ENCODE measurements at regions not wholly inside any gene's neighbourhood (a gene's known extent, or its start where the extent isn't known, plus 50 kb on each side); places are given as distances from the start of the nearest gene placed in this dataset.

DNA sequence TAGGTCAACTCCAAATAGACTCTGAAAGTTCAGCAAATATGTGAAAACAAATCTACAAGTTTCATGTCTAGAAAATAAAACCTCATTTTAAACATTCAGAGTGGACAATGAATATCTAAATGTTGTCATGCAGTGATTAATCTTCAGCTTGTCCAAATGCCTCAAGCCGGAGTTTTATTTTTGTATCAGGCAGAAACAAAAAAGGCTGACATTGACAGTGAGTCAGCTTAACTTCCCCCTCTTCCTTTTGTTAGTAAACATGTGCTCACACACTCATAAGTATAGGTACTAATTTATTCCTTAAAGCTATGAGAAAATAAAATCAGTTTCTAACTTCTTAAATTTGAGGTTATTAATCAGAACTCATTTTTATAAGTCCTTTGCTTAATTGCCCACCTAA, 467.9 kb upstream of the DAB2 start:
- no peak for TF ChIP-seq Cebpa-rat (IDR thresholded peaks at IDR 0.05)
- Histone ChIP-seq H3K4me1 (peaks cover 0 to 26% (median 0%) of the 10 kb centered on the region in 10 experiments; a peak in 6 of 20 replicates), H3K36me3 (no peaks in the 10 kb centered on the region), H3K27ac (peak overlapping the region in 4 of 11 experiments; percentile 23 to 60 (median 50); a peak in 6 of 22 replicates), H3K4me2 (peak overlapping the region in 3 of 11 experiments; percentile 10 to 71 (median 53); a peak in 4 of 22 replicates), H3K27me3 (no peaks in the 10 kb centered on the region), H3K4me3 (no peak overlapping the region), H4K20me1 (no peaks in the 10 kb centered on the region), H3K9me3 (replicated peaks in 1 of 11) (no peaks in the 10 kb centered on the region), H3K9ac (peak overlapping the region in 1 of 11 experiments; percentile 34; a peak in 1 of 22 replicates)

DNA sequence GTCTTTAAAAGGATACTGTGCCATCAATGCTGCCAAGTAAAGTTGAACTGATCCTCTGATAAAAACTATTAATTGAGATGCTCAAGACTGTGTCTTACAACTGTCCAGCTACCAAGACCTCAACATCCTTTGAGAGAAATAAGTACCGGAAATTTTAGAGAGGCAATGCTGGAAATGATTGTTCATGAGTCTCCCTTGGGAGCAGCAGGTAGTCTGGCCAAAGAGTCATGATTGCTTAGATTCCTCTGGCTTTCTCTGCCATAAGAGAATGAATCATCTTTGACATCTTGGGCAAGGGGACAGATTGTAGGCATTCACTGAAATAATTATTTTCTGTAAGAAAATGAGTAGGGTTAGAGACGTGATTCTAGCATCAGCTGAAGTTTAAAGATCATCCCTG, 466.6 kb upstream of the DAB2 start:
- Histone ChIP-seq H3K27me3 (no peaks in the 10 kb centered on the region), H4K20me1 (no peaks in the 10 kb centered on the region), H3K4me1 (peaks cover 0 to 26% (median 0%) of the 10 kb centered on the region in 10 experiments; a peak in 6 of 20 replicates), H3K27ac (no peak overlapping the region), H3K36me3 (no peaks in the 10 kb centered on the region), H3K4me2 (peak overlapping the region in 2 of 11 experiments; percentile 53 to 71; a peak in 4 of 22 replicates), H3K4me3 (no peak overlapping the region), H3K9ac (no peak overlapping the region), H3K9me3 (replicated peaks in 1 of 11) (no peaks in the 10 kb centered on the region)
- no peak for TF ChIP-seq Cebpa-rat (IDR thresholded peaks at IDR 0.05)

DNA sequence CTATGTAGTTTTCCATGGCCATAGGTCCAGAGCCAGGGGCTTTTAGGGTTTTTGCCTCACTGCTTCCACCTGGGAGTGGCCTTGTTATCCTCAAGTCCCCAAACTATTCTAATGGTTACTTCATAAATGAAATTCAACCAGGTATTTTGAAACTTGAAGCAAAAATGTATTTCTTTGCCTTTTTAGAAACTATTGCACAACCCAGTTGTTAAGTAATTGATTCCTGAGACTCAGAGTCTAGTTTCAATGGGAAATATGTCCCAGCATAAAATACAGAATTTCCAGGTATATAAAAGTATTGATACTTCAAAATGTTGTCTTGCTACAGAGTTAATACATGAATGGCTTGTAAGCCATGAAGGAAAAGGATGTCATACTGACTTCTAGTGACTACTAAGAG, 456.2 kb upstream of the DAB2 start:
- H3K27me3 ChIP-seq: no peaks in the 10 kb centered on the region
- H3K27ac ChIP-seq: no peak overlapping the region
- no peak overlapping the region for H3K4me2 ChIP-seq
- no peak overlapping the region for H3K4me3 ChIP-seq
- no peaks in the 10 kb centered on the region for H3K36me3 ChIP-seq
- TF ChIP-seq Cebpa-rat (IDR thresholded peaks at IDR 0.05): peak in 1 of 11 experiments; percentile 52; a peak in 2 of 22 replicates
- no peak overlapping the region for H3K9ac ChIP-seq
- H3K9me3 ChIP-seq (replicated peaks in 1 of 11): peaks cover 0 to 6% (median 0%) of the 10 kb centered on the region in 11 experiments; a peak in 1 of 22 replicates
- no peaks in the 10 kb centered on the region for H4K20me1 ChIP-seq
- no peaks in the 10 kb centered on the region for H3K4me1 ChIP-seq

DNA sequence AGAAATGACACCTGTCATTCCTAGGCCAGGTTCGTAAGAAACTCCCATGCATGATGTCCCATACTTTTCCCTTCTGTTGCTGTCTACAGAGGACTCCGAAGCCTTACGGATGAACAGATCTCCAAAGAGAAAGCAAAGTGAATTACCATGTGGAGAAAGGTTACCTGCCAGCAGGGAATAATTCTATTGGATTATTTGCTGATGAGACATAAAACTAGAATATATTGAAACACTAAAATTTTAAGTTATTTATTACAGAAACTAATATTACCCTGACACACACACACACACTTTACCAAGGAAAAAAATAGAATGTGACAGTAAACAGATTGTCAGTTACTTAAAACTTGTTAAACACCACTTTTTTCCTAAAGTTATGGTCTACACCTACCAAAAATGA, 452.7 kb upstream of the DAB2 start:
- Histone ChIP-seq H3K27me3 (no peaks in the 10 kb centered on the region), H3K4me1 (no peaks in the 10 kb centered on the region), H3K36me3 (no peaks in the 10 kb centered on the region), H3K9ac (no peak overlapping the region), H3K27ac (no peak overlapping the region), H3K4me2 (no peak overlapping the region), H3K9me3 (replicated peaks in 1 of 11) (peaks cover 0 to 6% (median 0%) of the 10 kb centered on the region in 11 experiments; a peak in 1 of 22 replicates), H3K4me3 (no peak overlapping the region), H4K20me1 (no peaks in the 10 kb centered on the region)
- no peak for TF ChIP-seq Cebpa-rat (IDR thresholded peaks at IDR 0.05)

DNA sequence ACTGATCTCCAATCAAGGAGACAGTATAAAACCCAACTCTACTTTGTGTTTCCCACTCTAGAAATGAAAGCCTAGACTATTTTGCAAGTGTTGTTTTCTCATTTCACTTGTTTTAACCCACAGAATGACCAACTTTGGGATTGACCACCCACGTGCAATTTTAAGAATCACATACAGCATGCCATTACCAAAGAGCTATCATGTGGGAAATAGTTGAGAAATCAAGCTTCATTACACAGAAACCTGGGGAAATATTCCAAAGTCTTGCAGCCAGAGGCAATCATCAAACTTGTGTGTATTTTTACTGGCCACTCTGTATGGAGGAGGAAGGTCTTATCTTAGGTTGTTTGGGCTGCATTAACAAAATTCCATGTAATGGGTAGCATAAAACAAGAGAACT, 451.4 kb upstream of the DAB2 start:
- no peak for TF ChIP-seq Cebpa-rat (IDR thresholded peaks at IDR 0.05)
- no peaks in the 10 kb centered on the region for H3K36me3 ChIP-seq
- no peaks in the 10 kb centered on the region for H3K4me1 ChIP-seq
- no peaks in the 10 kb centered on the region for H4K20me1 ChIP-seq
- no peak overlapping the region for H3K4me3 ChIP-seq
- peaks cover 0 to 3% (median 0%) of the 10 kb centered on the region in 11 experiments; a peak in 1 of 22 replicates for H3K9me3 ChIP-seq (replicated peaks in 1 of 11)
- H3K27me3 ChIP-seq: no peaks in the 10 kb centered on the region
- H3K4me2 ChIP-seq: no peak overlapping the region
- H3K27ac ChIP-seq: no peak overlapping the region
- no peak overlapping the region for H3K9ac ChIP-seq

DNA sequence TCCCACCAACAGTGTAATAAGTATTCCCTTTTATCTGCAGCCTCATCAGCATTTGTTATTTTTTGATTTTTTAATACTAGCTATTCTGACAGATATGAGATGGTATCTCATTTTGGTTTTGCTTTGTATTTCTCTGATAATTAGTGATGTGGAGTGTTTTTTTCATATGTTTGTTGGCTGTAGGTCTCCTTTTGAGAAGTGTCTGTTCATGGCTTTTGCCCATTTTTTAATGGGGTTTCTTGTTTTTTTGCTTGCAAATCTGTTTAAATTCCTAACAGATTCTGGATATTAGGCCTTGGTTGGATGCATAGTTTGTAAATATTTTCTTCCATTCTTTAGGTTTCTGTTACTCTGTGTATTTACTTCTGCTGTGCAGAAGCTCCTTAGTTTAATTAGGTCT, 445.4 kb upstream of the DAB2 start:
- H3K4me2 ChIP-seq: no peak overlapping the region
- H3K36me3 ChIP-seq: no peaks in the 10 kb centered on the region
- no peak for TF ChIP-seq Cebpa-rat (IDR thresholded peaks at IDR 0.05)
- no peaks in the 10 kb centered on the region for H3K27me3 ChIP-seq
- no peak overlapping the region for H3K27ac ChIP-seq
- no peaks in the 10 kb centered on the region for H3K4me1 ChIP-seq
- peaks cover 4 to 25% (median 11%) of the 10 kb centered on the region in 11 experiments; a peak in 12 of 22 replicates for H3K9me3 ChIP-seq (replicated peaks in 1 of 11)
- H4K20me1 ChIP-seq: no peaks in the 10 kb centered on the region
- no peak overlapping the region for H3K4me3 ChIP-seq
- H3K9ac ChIP-seq: no peak overlapping the region

DNA sequence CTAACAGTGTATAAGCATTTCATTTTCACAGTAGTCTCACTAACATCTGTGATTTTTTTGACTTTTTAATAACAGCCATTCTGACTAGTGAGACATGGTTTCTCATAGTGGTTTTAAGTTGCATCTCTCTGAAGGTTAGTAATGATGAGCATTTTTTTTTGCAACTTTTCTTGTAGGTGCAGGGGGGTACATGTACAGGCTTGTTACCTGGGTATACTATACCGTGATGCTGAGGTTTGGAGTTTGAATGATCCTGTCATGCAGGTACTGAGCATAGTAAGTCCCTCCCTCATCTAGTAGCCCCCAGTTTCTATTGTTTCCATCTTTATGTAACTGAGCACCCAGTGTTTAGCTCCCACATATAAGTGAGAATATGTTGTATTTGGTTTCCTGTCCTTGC, 444.6 kb upstream of the DAB2 start:
- no peaks in the 10 kb centered on the region for H3K4me1 ChIP-seq
- no peak overlapping the region for H3K4me2 ChIP-seq
- no peak overlapping the region for H3K4me3 ChIP-seq
- H3K27ac ChIP-seq: no peak overlapping the region
- H3K9ac ChIP-seq: no peak overlapping the region
- H3K9me3 ChIP-seq (replicated peaks in 1 of 11): peaks cover 4 to 25% (median 11%) of the 10 kb centered on the region in 11 experiments; a peak in 12 of 22 replicates
- H3K36me3 ChIP-seq: no peaks in the 10 kb centered on the region
- H3K27me3 ChIP-seq: no peaks in the 10 kb centered on the region
- H4K20me1 ChIP-seq: no peaks in the 10 kb centered on the region
- TF ChIP-seq Cebpa-rat (IDR thresholded peaks at IDR 0.05): no peak

DNA sequence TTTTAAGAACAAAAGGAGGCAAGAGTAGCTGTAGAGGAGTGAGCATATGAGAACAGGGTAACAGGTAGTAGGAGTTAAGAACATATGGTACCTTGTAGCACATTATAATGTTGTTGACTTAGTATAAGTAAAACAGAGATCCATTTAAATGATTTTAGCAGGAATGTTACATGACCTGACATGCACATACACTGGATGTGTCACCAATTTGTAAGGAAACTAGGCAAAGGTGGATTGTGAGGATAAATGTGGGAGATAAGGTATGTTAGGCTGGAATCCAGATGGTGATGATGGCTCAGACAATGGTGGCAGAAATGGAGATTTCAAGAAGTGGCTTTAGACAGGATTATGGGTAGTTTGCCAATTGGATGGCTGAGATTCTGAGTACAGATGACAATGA, 443.1 kb upstream of the DAB2 start:
- Histone ChIP-seq H3K27ac (no peak overlapping the region), H3K4me3 (no peak overlapping the region), H3K4me1 (no peaks in the 10 kb centered on the region), H3K27me3 (no peaks in the 10 kb centered on the region), H3K4me2 (no peak overlapping the region), H3K36me3 (no peaks in the 10 kb centered on the region), H3K9me3 (replicated peaks in 1 of 11) (peaks cover 4 to 25% (median 11%) of the 10 kb centered on the region in 11 experiments; a peak in 12 of 22 replicates), H4K20me1 (no peaks in the 10 kb centered on the region), H3K9ac (no peak overlapping the region)
- no peak for TF ChIP-seq Cebpa-rat (IDR thresholded peaks at IDR 0.05)

DNA sequence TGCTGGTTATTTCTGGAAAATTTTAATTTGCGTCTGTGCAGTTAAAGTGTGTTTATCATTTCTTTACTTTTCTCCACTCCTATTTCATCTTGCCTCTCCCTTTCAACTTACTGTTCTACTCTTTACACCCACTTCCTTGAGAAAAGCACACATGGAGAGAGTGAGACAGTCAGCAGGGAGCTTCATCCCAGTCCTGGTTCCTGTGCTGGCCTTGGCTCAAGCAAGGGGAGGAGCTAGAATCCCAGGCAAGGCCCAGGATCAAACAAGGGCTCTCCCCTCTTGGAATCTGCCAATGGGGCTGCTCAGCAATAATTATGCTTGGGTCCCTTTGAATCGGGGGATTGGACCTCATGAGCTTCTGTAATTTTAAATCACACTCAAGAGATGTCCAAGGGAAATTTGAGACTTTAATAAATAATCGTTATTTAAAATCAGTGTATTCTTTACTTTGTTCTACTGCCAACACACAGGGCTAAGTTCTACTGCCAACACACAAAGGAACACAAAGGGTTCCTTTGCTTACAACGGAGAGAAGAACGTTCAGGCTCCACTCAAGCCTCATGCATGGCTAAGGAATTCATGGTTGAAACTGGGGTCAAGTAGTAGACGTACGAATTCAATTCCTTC, 439.3 kb upstream of the DAB2 start:
- Histone ChIP-seq H4K20me1 (no peaks in the 10 kb centered on the region), H3K9me3 (replicated peaks in 1 of 11) (0 out of 22 replicates have a peak, but pooled peaks cover 0 to under 1% (median 0%) of the 10 kb centered on the region in 11 experiments)
- no peak for TF ChIP-seq Cebpa-rat (IDR thresholded peaks at IDR 0.05)

DNA sequence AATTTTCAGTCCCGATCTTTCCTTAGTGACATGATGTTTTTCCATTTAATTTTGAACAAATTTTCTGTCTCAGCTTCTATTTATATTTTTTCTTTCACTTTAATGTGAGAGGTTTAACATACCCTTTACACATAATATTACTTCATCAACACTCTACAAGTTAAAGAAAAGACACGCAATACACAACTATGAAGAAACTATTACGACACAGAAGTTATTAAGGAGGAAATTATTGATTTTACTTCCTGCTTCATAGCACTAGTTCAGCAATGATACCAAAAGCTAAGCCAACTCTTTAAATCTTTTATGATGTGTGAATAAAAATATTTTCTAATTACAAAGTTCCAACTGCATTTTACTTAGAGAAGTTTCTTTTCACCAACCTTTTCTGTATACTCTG, 432.3 kb upstream of the DAB2 start:
- H4K20me1 ChIP-seq: no peaks in the 10 kb centered on the region
- no peaks in the 10 kb centered on the region for H3K27me3 ChIP-seq
- no peak for TF ChIP-seq Cebpa-rat (IDR thresholded peaks at IDR 0.05)
- H3K9me3 ChIP-seq (replicated peaks in 1 of 11): no peaks in the 10 kb centered on the region
- H3K36me3 ChIP-seq: no peaks in the 10 kb centered on the region
- no peak overlapping the region for H3K9ac ChIP-seq
- H3K4me2 ChIP-seq: no peak overlapping the region
- H3K4me1 ChIP-seq: peaks cover 0 to 10% (median 0%) of the 10 kb centered on the region in 10 experiments; a peak in 3 of 20 replicates
- no peak overlapping the region for H3K27ac ChIP-seq
- no peak overlapping the region for H3K4me3 ChIP-seq

More for the DNA sequence above, 439.3 kb upstream of the DAB2 start:
- Histone ChIP-seq H3K27me3 (no peaks in the 10 kb centered on the region), H3K9ac (no peak overlapping the region), H3K4me2 (no peak overlapping the region), H3K4me3 (no peak overlapping the region), H3K36me3 (no peaks in the 10 kb centered on the region), H3K4me1 (peaks cover 0 to 7% (median 0%) of the 10 kb centered on the region in 10 experiments; a peak in 2 of 20 replicates), H3K27ac (no peak overlapping the region)

Measured in BLaER1 treated with 17β-estradiol and CSF1 and Interleukin-3, amounts not matched to agents 10 nM and 100 nM (cell line).